OCI-LY7 (cell line): ENCODE measurements at regions not wholly inside any gene's neighbourhood (a gene's known extent, or its start where the extent isn't known, plus 50 kb on each side); places are given as distances from the start of the nearest gene placed in this dataset.

ENCODE experiments used
- CTCF ChIP-seq: fragments of 200-600 bp; sonication (generic); conservative IDR thresholded peaks from 2 replicates; pipeline ENCODE4 v1.5.1; 2014; ENCODE audit warnings: mild to moderate bottlenecking, antibody characterized with exemption, low read length, moderate library complexity, mixed read lengths
- EZH2phosphoT487 ChIP-seq: fragments of 200-600 bp; sonication (generic); IDR thresholded peaks from 2 replicates; pipeline ENCODE4 v1.6.1; 2018; ENCODE audit warnings: low read depth, borderline replicate concordance, mild to moderate bottlenecking, mixed run types, antibody characterized with exemption, low read length, moderate library complexity, mixed read lengths

- TF ChIP-seq CTCF (no peak), EZH2phosphoT487 (no peak)
These were observed 179.7 kb upstream of the IER5L start for GRCh38 chr9:129357773-129358245.
